Lung microvascular endothelial cell (primary cell): ENCODE measurements at regions not wholly inside any gene's neighbourhood (a gene's known extent, or its start where the extent isn't known, plus 50 kb on each side); places are given as distances from the start of the nearest gene placed in this dataset.
"Not testable (repeated sequence)": the region's sequence is repeated elsewhere in the genome, so short reads cannot be mapped to it uniquely, and the experiment has no call there.

Experiments used
- DNase-seq, 2 donors: peaks; one replicate each; pipeline versions ENCODE4 v3.0.0 to v3.0.0-alpha.2; 2010; ENCODE audit warnings: low read depth in 2 of 2

DNA sequence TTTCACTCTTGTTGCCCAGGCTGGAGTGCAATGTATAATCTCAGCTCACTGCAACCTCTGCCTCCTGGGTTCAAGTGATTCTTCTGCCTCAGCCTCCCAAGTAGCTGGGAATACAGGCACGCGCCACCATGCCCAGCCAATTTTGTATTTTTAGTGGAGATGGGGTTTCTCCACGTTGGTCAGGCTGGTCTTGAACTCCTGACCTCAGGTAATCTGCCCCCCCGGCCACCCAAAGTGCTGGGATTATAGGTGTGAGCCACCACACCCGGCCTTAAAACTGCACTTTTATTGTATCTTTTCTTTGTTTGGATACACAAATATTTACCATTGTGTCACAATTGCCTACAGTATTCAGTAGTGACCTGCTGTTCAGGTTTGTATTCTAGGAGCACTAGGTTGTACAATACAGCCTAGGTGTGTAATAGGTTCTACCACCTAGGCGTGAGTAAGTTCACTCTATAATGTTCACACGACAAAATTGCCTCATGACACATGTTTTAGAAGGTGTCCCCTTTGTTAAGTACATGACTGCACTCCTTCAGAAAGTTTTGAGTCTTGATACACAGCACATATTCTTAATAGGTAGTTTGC lies 71.3 kb upstream of the SLC22A23 start:
- not testable (repeated sequence) for DNase-seq

GRCh38 chr6:3527651-3527977 lies 70.8 kb upstream of the SLC22A23 start:
- no peak for DNase-seq

GRCh38 chr6:3526962-3527650 lies 70.3 kb upstream of the SLC22A23 start:
- DNase-seq, result no peak

DNA sequence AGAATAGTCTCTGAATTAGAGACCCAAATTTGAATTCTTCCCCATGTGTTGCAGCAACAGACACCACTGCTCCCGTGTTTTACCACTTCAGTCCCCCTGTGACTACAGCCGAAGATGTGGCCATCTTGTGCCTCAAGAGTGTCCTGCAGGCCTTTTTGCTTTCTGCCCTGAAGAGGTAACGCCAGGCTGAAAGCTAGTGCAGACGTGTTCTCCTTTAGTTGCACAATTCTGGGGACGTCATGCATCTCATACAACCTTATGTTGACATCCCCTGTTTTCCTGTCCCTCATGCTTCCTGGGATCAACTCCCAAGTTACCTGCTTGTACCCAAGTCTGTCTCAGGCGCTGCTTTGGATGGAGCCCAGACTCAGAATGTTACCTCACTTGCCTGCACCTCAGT lies 69.1 kb upstream of the SLC22A23 start:
- no peak for DNase-seq

DNA sequence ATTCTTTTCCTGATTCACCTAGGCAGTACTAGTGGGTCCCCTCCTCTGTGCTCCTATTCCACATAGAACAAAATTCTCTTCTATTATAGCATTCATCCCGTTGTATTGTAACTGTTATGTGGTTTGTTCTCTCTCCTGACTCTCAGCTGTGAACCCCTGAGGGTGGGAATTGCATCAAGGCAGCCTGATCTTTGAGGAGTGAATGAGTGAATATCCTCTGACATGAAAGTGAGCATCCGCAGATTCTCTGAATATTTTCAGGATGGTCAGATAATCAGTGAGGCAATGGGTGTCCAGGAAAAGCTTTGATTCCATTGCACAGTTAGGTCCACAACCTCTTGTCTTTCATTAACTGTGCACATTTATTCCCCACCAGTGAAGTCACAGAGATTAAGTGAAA lies 67.6 kb upstream of the SLC22A23 start:
- DNase-seq, result no peak

- DNase-seq, result no peak
These were observed 67.1 kb upstream of the SLC22A23 start for GRCh38 chr6:3523966-3524365.

GRCh38 chr6:3523271-3523670 lies 66.4 kb upstream of the SLC22A23 start:
- DNase-seq, result no peak

- DNase-seq, result peak in 1 of 2 donors; percentile 57
These were observed 65.9 kb upstream of the SLC22A23 start for GRCh38 chr6:3522561-3523260.

DNA sequence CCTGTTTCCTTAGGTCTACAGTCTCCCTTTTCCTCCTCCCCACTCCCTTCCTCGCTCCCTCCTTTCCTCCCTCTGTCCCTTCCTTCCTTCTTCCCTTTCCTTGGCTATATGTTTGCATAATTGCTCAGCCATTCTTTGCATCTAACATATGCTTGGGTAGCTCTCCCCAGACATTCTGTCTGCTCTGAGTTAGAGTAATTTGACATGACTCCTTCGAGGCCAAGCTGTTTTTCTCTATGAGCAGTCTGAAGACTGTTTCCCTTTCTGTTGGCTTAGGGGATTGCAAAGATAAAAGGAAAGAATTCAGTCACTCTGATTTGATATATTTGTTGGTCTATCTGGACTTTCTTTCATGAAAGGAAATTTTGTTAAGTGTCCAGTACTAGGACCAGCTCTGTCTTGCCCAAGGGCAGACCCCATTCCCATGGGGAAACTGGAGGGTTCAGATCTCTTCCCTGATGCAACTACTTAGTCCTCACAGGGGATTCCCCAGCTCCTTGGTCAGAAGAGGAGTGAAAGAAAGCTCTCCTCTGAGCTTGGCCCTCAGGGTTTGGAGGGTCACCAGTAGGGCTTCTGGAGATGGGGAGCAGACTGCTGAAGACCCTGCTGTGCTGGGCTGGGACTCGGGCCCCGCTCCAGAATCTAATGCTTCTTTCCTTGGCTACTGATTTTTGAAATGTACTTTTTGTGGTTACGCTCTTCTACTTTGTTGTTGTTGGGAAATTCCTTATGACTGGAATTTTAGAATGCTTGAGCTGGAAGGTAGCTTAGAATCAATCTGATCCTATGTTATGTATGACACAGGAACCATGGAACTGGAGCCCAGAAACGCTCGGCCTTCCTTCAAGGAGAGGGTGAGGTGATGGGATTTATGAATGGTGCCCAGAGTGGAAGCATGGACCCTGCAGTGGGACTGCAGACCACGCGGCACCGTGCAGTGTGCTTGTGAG lies 63.7 kb upstream of the SLC22A23 start:
- no peak for DNase-seq

GRCh38 chr6:3518356-3519190 lies 61.7 kb upstream of the SLC22A23 start:
- DNase-seq, result peak; percentile 33 to 86

DNA sequence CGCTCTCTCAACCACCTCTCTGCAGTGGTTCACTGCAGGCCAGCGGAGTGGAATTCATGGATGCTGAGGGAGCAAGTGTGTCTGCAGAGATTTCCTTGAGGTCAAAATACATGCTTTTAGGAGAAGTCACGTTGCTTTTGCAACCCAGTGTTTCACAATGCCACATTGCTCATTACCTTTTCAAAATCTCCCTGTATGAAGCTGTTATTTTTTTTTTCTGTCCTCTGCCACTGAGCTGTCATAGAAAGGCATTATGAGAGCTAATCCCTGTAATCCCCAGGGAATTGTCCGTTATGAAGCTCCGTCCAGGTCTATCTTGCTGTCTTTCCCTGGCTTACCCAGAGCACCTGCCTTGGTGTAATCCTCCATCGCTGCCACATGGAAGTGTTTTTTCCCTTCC lies 60.5 kb upstream of the SLC22A23 start:
- no peak for DNase-seq

GRCh38 chr6:3516092-3516491 lies 59.2 kb upstream of the SLC22A23 start:
- no peak for DNase-seq

DNA sequence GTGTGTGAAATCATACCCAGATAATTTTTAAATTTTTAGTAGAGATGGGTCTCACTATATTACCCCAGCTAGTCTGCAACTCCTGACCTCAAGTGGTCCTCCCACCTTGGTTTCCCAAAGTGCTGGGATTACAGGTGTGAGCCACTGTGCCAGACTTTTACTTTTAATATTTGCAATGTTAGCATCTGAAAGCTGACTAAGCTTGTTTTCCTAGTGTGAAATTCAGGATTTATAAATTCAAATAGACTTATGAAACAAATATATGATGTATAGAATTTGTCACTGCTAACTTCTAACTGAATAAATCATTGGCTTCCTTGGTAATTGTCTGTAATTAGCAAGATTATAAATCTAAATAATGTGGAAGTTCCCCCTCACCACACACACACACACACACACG lies 58.8 kb upstream of the SLC22A23 start:
- no peak for DNase-seq

DNA sequence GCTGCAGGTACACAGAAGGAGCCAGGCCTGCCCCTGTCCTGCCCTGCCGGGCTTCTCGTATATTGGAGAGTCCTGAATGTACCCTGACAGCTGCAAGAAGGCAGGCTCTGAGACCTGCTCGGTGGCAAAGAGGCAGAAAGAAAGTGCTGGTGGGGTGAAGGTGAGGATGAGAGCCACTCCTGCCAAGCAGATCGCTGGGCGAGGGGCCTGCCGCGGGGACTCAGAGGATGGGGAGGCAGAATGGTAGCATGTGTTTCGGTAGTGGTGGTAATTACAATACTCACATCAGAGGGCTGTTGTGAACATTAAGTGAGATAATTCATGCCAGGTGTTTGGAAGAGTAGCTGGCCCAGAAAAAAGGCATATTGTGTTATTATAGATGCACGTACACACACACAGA lies 56.6 kb upstream of the SLC22A23 start:
- DNase-seq, result no peak

- DNase-seq, result no peak
These were observed 56.0 kb upstream of the SLC22A23 start for GRCh38 chr6:3512832-3513231.

GRCh38 chr6:3510617-3511016 lies 53.8 kb upstream of the SLC22A23 start:
- no peak for DNase-seq

- no peak for DNase-seq
These were observed 53.3 kb upstream of the SLC22A23 start for GRCh38 chr6:3510178-3510577.

GRCh38 chr6:3509336-3509735 lies 52.5 kb upstream of the SLC22A23 start:
- DNase-seq, result no peak

DNA sequence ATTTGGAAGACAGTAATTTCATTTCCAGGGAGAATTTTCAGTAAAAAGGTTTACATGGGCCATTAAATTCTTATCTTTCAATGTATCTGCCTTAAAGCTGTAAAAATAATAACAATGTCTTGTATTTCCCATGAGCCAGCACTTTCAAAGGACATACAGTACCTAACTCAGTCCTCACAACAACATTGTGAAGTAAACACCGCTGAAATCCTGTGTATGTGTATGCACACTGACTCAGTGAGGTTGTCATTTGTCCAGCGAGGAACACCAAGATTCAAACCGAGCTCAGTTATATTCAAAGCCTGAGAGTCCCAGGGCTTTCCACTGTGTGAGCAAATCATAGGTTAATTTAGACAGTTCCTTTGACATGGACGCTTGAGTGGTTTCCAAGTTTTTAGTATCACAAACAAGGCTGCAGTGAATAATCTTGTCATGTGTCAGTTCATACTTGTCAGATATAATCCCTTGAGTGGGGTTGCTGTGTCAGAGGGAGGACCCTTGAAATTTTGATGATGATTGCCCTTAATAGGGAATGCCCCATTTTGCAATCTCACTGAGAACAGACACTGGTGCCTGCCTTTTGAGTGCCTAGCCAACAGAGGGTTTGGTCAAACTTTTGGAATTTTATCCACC lies 50.0 kb upstream of the SLC22A23 start:
- no peak for DNase-seq
